ENCODE measurements at regions not wholly inside any gene's neighbourhood (a gene's known extent, or its start where the extent isn't known, plus 50 kb on each side); places are given as distances from the start of the nearest gene placed in this dataset.

DNA sequence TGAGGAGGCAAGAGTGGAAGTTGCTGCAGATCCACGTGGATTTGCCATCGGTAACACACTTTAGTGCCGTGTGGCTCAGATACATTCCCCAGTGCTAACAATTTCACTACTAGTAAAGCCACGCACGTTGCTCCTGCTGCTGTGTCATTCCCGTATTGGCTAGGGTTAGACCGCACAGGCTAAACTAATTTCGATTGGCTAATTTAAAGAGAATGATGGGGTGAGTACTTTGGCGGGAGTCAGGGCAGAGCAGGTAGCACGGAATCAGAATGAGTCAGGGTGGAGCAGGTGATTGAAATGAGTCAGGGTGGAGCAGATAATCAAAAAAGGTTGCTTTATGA, 1337.5 kb downstream of the FSTL5 start:
- no peak for TF ChIP-seq ZFX (IDR thresholded peaks at IDR 0.05; ENCODE audit: borderline replicate concordance)
- TF ChIP-seq, protein P1, sequence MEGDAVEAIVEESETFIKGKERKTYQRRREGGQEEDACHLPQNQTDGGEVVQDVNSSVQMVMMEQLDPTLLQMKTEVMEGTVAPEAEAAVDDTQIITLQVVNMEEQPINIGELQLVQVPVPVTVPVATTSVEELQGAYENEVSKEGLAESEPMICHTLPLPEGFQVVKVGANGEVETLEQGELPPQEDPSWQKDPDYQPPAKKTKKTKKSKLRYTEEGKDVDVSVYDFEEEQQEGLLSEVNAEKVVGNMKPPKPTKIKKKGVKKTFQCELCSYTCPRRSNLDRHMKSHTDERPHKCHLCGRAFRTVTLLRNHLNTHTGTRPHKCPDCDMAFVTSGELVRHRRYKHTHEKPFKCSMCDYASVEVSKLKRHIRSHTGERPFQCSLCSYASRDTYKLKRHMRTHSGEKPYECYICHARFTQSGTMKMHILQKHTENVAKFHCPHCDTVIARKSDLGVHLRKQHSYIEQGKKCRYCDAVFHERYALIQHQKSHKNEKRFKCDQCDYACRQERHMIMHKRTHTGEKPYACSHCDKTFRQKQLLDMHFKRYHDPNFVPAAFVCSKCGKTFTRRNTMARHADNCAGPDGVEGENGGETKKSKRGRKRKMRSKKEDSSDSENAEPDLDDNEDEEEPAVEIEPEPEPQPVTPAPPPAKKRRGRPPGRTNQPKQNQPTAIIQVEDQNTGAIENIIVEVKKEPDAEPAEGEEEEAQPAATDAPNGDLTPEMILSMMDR (IDR thresholded peaks at IDR 0.05) = no peak
- no peak overlapping the region for H3K27ac ChIP-seq

DNA sequence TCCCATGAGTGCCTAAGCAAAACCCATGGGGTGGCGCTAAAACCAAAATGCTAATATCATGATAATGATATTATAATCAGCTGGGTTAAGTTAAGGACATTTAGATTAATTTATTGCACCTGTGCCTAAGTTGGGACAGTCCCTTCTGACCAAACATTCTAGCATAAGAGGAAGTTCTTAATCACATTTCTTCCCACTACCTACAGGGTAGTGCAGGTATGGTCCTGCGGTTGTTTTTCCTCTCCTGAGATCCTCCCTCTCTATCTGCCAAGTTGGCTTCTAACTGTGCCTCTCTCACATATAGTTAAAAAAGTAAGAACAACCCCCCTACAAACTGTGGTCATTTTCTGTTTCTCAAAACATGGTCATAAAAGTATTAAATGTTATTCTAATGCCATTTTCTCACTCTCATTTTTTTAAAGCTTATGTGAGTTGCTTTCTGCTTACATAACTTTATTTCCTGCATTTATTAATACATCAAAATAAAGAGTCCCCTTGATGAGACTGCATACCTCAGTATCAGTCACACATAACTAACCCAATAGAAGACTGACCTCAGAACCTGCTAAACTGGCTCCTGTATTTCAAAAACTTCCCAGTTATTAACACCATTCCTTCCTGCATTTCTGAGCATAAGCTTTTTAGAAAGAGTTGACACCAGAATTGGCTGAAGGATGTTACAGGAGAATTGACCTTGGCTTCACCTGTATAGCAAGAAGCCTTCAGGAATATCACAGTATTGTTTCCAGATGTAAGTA, 1332.5 kb downstream of the FSTL5 start:
- TF ChIP-seq ZFX (IDR thresholded peaks at IDR 0.05; ENCODE audit: borderline replicate concordance) = no peak
- TF ChIP-seq, protein P1 (IDR thresholded peaks at IDR 0.05) = no peak
- no peak overlapping the region for H3K27ac ChIP-seq

DNA sequence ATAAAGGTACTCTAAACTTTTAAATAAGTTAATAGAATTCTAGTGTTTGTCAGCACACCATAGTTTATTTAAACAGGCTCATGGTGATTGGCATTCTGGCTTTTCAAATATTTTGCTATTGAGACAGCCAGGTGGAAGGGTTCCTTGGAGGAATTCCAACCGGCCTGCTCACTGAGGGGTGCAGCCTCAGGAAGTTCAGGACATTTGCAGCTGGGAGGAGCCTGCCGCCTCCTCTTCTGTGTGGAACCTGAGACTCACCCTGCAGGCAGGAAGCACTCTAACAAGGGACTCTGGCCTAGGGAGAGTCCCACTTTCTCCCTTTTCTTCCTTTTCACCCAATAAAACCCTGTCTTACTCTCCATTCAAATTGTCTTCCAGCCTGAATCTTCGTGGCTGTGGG, 1328.0 kb downstream of the FSTL5 start:
- TF ChIP-seq ZFX (IDR thresholded peaks at IDR 0.05; ENCODE audit: borderline replicate concordance) = no peak
- TF ChIP-seq, protein P1 (IDR thresholded peaks at IDR 0.05) = no peak
- no peak overlapping the region for H3K27ac ChIP-seq

DNA sequence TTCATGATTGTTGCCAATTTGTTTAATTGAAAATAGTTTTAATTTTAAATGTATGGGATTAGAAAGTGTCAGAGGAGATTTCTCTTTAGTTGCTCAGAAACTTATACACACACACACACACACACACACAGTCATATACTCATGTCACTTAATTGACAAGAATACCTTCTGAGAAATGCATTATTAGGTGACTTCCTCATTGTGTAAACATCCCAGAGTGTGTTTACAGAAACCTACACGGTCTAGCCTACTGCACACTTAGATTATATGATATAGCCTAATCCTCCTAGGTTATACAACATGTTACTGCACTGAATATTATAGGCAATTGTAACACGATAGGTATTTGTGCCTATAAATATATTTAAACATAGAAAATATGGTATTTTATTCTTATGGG, 1327.4 kb downstream of the FSTL5 start:
- no peak overlapping the region for H3K27ac ChIP-seq
- no peak for TF ChIP-seq ZFX (IDR thresholded peaks at IDR 0.05; ENCODE audit: borderline replicate concordance)
- TF ChIP-seq, protein P1 (IDR thresholded peaks at IDR 0.05) = no peak

DNA sequence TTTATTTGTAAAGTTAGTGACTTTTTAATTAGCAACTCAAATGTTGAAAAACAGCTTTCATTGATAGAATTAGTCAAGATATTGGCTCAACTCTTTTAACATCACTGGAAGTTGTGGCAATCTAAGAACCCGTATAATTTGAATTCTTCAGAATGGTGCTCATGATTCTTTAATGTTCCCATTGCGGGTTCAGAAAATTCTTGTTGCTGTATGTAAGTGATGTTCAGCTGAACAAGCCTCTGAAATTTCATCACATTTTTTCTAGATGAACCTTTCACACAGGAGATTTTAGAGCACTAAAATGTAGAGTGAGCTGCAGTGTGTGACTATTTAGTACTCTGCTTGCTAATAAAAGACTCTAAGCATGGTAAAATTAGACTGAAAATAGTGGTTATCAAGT, 1317.7 kb downstream of the FSTL5 start:
- no peak for TF ChIP-seq ZFX (IDR thresholded peaks at IDR 0.05; ENCODE audit: borderline replicate concordance)
- TF ChIP-seq, protein P1 (IDR thresholded peaks at IDR 0.05) = no peak
- H3K27ac ChIP-seq = no peak overlapping the region

DNA sequence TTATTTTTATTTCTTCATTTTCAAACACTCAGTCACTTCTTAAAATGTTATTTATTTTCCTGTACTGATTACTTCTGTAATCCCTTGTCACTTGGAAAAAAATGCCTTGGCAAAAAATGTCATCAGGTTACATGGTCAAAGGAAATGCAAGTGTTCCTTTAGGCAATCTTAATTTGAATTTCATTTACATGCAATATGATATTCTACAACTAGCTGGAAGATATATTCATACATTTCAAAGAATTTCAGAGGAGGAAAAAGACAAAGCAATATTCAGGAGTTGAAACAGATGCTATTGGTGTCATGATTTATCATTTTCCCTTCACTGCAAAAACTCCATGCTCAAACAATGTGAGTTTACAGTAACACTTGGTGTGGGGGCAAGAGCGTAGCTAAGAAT, 1316.6 kb downstream of the FSTL5 start:
- H3K27ac ChIP-seq = no peak overlapping the region
- TF ChIP-seq ZFX (IDR thresholded peaks at IDR 0.05; ENCODE audit: borderline replicate concordance) = no peak
- TF ChIP-seq, protein P1 (IDR thresholded peaks at IDR 0.05) = no peak

DNA sequence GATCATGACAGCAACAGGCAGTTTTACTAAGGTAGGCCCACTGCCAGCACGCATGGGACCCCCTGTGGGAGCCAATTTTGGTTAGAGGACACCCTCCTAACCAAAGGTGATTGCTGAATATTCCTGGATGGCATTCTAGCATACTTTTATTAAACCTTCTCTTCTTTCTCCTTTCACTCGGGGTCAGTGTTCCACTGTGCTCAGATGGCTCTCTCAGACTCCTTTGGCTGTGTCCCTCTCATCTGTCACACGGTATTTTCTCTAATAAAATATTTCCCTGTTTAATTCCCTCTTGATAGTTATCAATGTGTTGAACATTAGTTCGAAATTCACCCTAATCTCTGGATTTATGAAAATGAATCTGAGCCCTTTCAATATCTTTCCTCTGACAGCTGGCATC, 1315.3 kb downstream of the FSTL5 start:
- H3K27ac ChIP-seq = peak overlapping the region; percentile 56; the same call in 1 of the 2 replicates
- TF ChIP-seq, protein P1 (IDR thresholded peaks at IDR 0.05) = no peak
- TF ChIP-seq ZFX (IDR thresholded peaks at IDR 0.05; ENCODE audit: borderline replicate concordance) = no peak

Data from 22Rv1 (cell line).